A673 (cell line): ENCODE measurements at regions not wholly inside any gene's neighbourhood (a gene's known extent, or its start where the extent isn't known, plus 50 kb on each side); places are given as distances from the start of the nearest gene placed in this dataset.

ENCODE experiments used
- BruUV-seq: library from RNA; stranded (reverse); fragments of 400-500 nt; replicated peaks from 2 replicates; lab custom pipeline; 2021; lab: Mats Ljungman, UMichigan
- CTCF ChIA-PET: fragments of 300-600 bp; sonication (Branson Sonifier 250); formaldehyde crosslinking; loops from one replicate; lab custom pipeline; 2022; ENCODE audit warnings: antibody characterized with exemption; lab: Charles Lee
- POLR2A ChIA-PET: fragments of 300-600 bp; sonication (Branson Sonifier 250); formaldehyde crosslinking; loops from one replicate; lab custom pipeline; 2022; ENCODE audit warnings: antibody characterized with exemption; ENCODE audit not compliant: low non-redundant PET; lab: Charles Lee
- DNase-seq: peaks from one replicate; pipeline ENCODE4 v3.0.0-alpha.2; 2015; ENCODE audit warnings: low spot score
- H3K27ac ChIP-seq: fragments of 200-600 bp; sonication (generic); 2 replicates; pipeline ENCODE4 v1.5.1; 2016; ENCODE audit warnings: mixed run types, low read depth, mild to moderate bottlenecking, mixed read lengths, antibody characterized with exemption, low read length; ENCODE audit not compliant: poor library complexity, severe bottlenecking
- H3K27me3 ChIP-seq: fragments of 200-600 bp; sonication (generic); replicated peaks from 2 replicates; pipeline ENCODE4 v1.6.1; 2017; ENCODE audit warnings: mixed run types, low read depth, mild to moderate bottlenecking, mixed read lengths, antibody characterized with exemption, low read length; ENCODE audit not compliant: insufficient read depth, poor library complexity
- H3K36me3 ChIP-seq: fragments of 200-600 bp; sonication (generic); 2 replicates; pipeline ENCODE4 v1.6.1; 2016; ENCODE audit warnings: mixed run types, mild to moderate bottlenecking, mixed read lengths, antibody characterized with exemption, low read length; ENCODE audit not compliant: insufficient read depth, poor library complexity, severe bottlenecking
- H3K4me1 ChIP-seq: fragments of 200-600 bp; sonication (generic); 2 replicates; pipeline ENCODE4 v1.6.1; 2017; ENCODE audit warnings: mixed run types, mild to moderate bottlenecking, mixed read lengths, antibody characterized with exemption, low read length; ENCODE audit not compliant: insufficient read depth, poor library complexity, severe bottlenecking
- H3K4me3 ChIP-seq: fragments of 200-600 bp; sonication (generic); 2 replicates; pipeline ENCODE4 v1.5.1; 2016; ENCODE audit warnings: low read depth, mixed run types, mild to moderate bottlenecking, mixed read lengths, low read length; ENCODE audit not compliant: poor library complexity, severe bottlenecking
- H3K9me3 ChIP-seq: fragments of 200-600 bp; sonication (generic); 2 replicates; pipeline ENCODE4 v1.6.1; 2016; ENCODE audit warnings: mixed run types, low read depth, mild to moderate bottlenecking, mixed read lengths, antibody characterized with exemption, low read length; ENCODE audit not compliant: poor library complexity, severe bottlenecking
- EZH2 ChIP-seq: fragments of 200-600 bp; sonication (generic); IDR thresholded peaks from 2 replicates; pipeline ENCODE4 v1.6.1; 2017; ENCODE audit warnings: borderline replicate concordance, low read depth, mild to moderate bottlenecking, mixed read lengths, antibody characterized with exemption, low read length; ENCODE audit not compliant: poor library complexity, severe bottlenecking
- intact Hi-C: fragments of 100-400 bp; cut with micrococcal nuclease; formaldehyde crosslinking; loops from one replicate; pipeline ENCODE4 v1.10.0; 2022; ENCODE audit not compliant: unreplicated experiment
- TF ChIP-seq, protein P1 (sequence below): fragments of 300-800, 200-600 bp; sonication (generic); conservative IDR thresholded peaks from 2 replicates; pipeline ENCODE4 v1.5.1; 2017; ENCODE audit warnings: low read depth, mild to moderate bottlenecking, antibody characterized with exemption, low read length, moderate library complexity, mixed read lengths

DNA sequence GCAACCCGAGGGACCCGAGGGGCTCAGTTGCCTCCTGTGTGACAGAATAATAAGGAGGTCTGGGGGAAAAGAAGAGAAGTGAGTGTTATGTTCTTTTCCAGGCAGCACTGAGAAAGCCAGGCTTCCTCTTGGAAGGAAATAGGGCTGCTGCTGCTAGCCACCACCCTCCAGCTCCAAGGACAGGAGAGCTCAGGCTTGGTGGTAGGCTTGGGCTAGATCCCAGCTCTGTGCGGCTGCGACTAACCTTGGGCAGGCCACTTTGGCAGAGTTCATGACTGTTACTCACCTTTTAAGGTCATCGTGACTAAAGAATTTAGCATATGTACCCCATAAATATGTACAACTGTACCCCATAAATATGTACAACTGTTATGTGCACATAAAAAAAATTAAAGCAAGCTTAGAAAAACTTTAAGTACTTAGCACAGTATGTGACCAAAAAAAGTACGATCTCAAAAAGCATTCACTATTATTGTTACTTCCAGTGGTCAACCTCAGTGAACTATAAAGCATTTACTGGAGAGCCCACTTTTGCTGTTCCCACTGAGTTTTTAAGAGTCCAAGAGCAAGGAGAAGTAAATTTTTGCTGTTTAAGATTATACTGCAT lies 124.7 kb upstream of the POU2AF2 start:
- ChIA-PET CTCF (no interaction called here), POLR2A (no interaction called here)
- BruUV-seq = no TSS peak
- Histone ChIP-seq H3K27me3 (no peaks in the 10 kb centered on the region), H3K9me3 (no peaks in the 10 kb centered on the region), H3K36me3 (no peaks in the 10 kb centered on the region), H3K27ac (no peak overlapping the region), H3K4me1 (no peaks in the 10 kb centered on the region), H3K4me3 (no peak overlapping the region)
- intact Hi-C loops = no loop called here
- DNase-seq = no peak
- TF ChIP-seq, protein P1, sequence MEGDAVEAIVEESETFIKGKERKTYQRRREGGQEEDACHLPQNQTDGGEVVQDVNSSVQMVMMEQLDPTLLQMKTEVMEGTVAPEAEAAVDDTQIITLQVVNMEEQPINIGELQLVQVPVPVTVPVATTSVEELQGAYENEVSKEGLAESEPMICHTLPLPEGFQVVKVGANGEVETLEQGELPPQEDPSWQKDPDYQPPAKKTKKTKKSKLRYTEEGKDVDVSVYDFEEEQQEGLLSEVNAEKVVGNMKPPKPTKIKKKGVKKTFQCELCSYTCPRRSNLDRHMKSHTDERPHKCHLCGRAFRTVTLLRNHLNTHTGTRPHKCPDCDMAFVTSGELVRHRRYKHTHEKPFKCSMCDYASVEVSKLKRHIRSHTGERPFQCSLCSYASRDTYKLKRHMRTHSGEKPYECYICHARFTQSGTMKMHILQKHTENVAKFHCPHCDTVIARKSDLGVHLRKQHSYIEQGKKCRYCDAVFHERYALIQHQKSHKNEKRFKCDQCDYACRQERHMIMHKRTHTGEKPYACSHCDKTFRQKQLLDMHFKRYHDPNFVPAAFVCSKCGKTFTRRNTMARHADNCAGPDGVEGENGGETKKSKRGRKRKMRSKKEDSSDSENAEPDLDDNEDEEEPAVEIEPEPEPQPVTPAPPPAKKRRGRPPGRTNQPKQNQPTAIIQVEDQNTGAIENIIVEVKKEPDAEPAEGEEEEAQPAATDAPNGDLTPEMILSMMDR = no peak
- TF ChIP-seq EZH2 = no peak

DNA sequence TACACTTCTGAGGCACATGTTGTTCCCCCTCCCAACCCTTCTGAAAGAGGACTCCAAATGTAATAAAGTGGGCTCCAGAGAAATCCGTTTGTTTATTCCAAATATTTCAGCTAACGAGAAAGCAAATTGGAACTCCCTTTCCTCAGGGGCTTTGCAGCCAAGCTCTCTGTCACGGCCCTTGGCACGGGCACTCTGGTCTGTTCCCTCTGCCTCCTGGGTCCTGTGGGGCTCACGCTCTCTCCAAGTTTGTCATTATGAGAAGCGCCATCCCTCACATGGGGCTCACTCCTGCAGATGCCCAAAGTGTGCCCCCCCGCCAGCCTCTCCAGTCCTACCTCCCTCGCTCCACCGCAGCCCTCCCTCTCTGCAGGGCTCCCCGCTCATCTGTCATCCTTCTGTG lies 125.4 kb upstream of the POU2AF2 start:
- POLR2A ChIA-PET = interaction anchor here (0.5 kb wide), 1 partner anchor 88 kb away, joined by 3 read pairs; no protein-coding TSS in a partner anchor
- no peak overlapping the region for H3K27ac ChIP-seq
- no peaks in the 10 kb centered on the region for H3K4me1 ChIP-seq
- no TSS peak for BruUV-seq
- TF ChIP-seq EZH2 = no peak
- TF ChIP-seq, protein P1 = no peak
- H3K36me3 ChIP-seq = no peaks in the 10 kb centered on the region
- no peak for DNase-seq
- H3K9me3 ChIP-seq = no peaks in the 10 kb centered on the region
- CTCF ChIA-PET = no interaction called here
- no peaks in the 10 kb centered on the region for H3K27me3 ChIP-seq
- H3K4me3 ChIP-seq = no peak overlapping the region
- intact Hi-C loops = no loop called here

DNA sequence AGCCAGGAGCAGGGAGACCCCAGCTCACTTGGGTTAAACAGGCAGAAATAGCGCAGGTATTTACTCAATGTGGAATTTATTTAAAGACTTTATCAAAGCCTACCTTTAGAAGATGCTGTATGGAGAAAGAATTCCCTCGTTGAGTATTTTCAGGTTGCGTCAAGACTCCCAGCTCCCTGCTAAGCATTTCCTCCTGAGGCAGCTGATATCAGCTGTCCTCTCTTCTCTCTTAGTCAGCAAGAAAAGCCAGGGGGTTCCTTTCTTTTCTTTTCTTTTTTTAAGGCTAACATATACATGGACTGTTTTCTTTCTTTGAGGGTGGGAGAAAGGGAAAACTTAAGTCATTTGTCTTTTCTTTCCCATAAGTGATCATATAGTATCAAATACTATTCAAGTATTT lies 125.8 kb upstream of the POU2AF2 start:
- ChIA-PET CTCF (no interaction called here), POLR2A (interaction anchor here (0.5 kb wide), 1 partner anchor 89 kb away, joined by 3 read pairs; no protein-coding TSS in a partner anchor)
- no peak overlapping the region for H3K4me3 ChIP-seq
- no peaks in the 10 kb centered on the region for H3K9me3 ChIP-seq
- DNase-seq = no peak
- no peaks in the 10 kb centered on the region for H3K36me3 ChIP-seq
- TF ChIP-seq, protein P1 = no peak
- TF ChIP-seq EZH2 = no peak
- BruUV-seq = no TSS peak
- no peaks in the 10 kb centered on the region for H3K27me3 ChIP-seq
- no peaks in the 10 kb centered on the region for H3K4me1 ChIP-seq
- intact Hi-C loops = no loop called here
- H3K27ac ChIP-seq = no peak overlapping the region
